ENCODE measurements at regions not wholly inside any gene's neighbourhood (a gene's known extent, or its start where the extent isn't known, plus 50 kb on each side); places are given as distances from the start of the nearest gene placed in this dataset.

DNA sequence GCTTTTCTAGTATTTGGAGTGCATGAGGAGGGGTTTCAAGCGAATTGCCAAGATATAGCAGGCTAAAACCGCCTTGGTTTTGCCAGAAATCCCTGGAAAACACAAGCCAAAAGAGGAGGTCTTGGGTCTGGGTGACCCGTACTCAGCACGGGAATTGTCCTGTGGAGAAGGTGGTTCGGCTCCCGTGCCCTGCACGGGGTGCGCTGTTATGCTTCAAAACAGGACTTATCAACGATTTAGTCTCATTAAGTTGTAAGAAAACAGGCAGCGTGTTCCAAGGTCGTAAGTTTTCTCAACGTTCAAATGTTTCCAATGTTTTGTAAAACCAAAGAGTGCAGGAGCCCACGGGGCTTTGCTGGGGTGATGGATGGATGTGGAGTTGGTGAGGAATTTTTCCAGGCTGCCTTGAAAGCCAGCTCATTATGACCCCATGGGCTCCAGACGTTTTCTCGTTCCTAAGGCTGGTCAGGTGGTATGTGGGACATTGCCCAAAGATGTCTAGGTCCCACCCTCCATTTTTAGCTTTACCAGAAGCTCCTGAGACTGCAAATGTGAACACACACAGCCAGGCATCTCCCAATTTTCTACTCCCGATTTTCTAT is 75.4 kb upstream of the CLDN14 start:
- Mint-ChIP-seq H3K27ac (ENCODE audit: unreplicated experiment) (no peak overlapping the region), H3K9me3 (ENCODE audit: low read depth, unreplicated experiment) (no peaks in the 10 kb centered on the region), H3K27me3 (ENCODE audit: unreplicated experiment) (peaks cover 36% of the 10 kb centered on the region), H3K4me3 (ENCODE audit: low read depth, unreplicated experiment) (no peak overlapping the region), H3K36me3 (ENCODE audit: insufficient read depth, unreplicated experiment) (no peaks in the 10 kb centered on the region), H3K4me1 (ENCODE audit: low read depth, unreplicated experiment) (no peaks in the 10 kb centered on the region)
- intact Hi-C loops (cut with micrococcal nuclease; ENCODE audit: unreplicated experiment), result no loop called here
- TF ChIP-seq CTCF (IDR thresholded peaks at IDR 0.05; ENCODE audit: unreplicated experiment), result no peak
- CTCF ChIA-PET, result no interaction called here
- DNase-seq, result no peak
- no TSS peak for BruUV-seq (replicated peaks)

GRCh38 chr21:36557316-36557715 is 77.4 kb upstream of the CLDN14 start:
- Mint-ChIP-seq H3K27ac (ENCODE audit: unreplicated experiment) (no peak overlapping the region), H3K27me3 (ENCODE audit: unreplicated experiment) (peaks cover 55% of the 10 kb centered on the region), H3K4me3 (ENCODE audit: low read depth, unreplicated experiment) (no peak overlapping the region), H3K36me3 (ENCODE audit: insufficient read depth, unreplicated experiment) (no peaks in the 10 kb centered on the region), H3K4me1 (ENCODE audit: low read depth, unreplicated experiment) (no peaks in the 10 kb centered on the region), H3K9me3 (ENCODE audit: low read depth, unreplicated experiment) (no peaks in the 10 kb centered on the region)
- TF ChIP-seq CTCF (IDR thresholded peaks at IDR 0.05; ENCODE audit: unreplicated experiment), result no peak
- intact Hi-C loops (cut with micrococcal nuclease; ENCODE audit: unreplicated experiment), result no loop called here
- no peak for DNase-seq
- no TSS peak for BruUV-seq (replicated peaks)
- CTCF ChIA-PET, result no interaction called here

- no peak for DNase-seq
- Mint-ChIP-seq H3K27me3 (ENCODE audit: unreplicated experiment) (peaks cover 68% of the 10 kb centered on the region), H3K4me3 (ENCODE audit: low read depth, unreplicated experiment) (no peak overlapping the region), H3K36me3 (ENCODE audit: insufficient read depth, unreplicated experiment) (no peaks in the 10 kb centered on the region), H3K27ac (ENCODE audit: unreplicated experiment) (no peak overlapping the region), H3K9me3 (ENCODE audit: low read depth, unreplicated experiment) (no peaks in the 10 kb centered on the region), H3K4me1 (ENCODE audit: low read depth, unreplicated experiment) (no peaks in the 10 kb centered on the region)
- no peak for TF ChIP-seq CTCF (IDR thresholded peaks at IDR 0.05; ENCODE audit: unreplicated experiment)
- CTCF ChIA-PET, result no interaction called here
- intact Hi-C loops (cut with micrococcal nuclease; ENCODE audit: unreplicated experiment), result no loop called here
- BruUV-seq (replicated peaks), result no TSS peak
These were observed 81.1 kb upstream of the CLDN14 start for GRCh38 chr21:36560933-36561575.

DNA sequence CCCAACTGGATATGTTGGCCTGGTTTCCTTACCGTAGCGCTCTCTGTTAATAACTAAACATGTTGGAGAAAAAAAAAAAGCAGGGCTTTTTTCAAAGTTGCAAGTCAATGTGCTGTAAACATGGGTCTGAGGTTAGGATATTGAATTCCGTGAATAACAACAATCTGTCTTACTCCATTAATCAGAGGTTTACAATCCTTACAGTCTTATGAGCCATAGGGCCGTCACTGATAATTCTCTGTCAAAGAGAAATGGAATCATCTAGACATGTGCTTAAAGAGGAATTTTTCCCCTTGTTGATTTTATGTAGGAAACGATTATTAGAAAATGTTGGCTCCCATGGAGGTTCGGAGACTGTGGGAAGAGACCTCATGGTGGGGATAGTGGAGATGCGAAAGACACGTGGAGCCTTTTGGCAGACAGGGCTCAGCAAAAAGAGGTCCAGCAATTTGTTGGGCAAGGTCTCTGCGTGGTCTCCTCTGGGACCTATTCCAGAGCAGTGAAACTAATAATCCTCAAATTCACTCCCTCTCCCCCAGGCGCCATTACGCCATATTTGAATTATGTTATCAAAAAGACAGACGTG is 83.5 kb upstream of the CLDN14 start:
- TF ChIP-seq CTCF (IDR thresholded peaks at IDR 0.05; ENCODE audit: unreplicated experiment), result no peak
- DNase-seq, result no peak
- H3K4me3 Mint-ChIP-seq (ENCODE audit: low read depth, unreplicated experiment), result no peak overlapping the region
- H3K9me3 Mint-ChIP-seq (ENCODE audit: low read depth, unreplicated experiment), result no peaks in the 10 kb centered on the region
- intact Hi-C loops (cut with micrococcal nuclease; ENCODE audit: unreplicated experiment), result no loop called here
- no peak overlapping the region for H3K27ac Mint-ChIP-seq (ENCODE audit: unreplicated experiment)
- H3K27me3 Mint-ChIP-seq (ENCODE audit: unreplicated experiment), result peaks cover 71% of the 10 kb centered on the region
- BruUV-seq (replicated peaks), result no TSS peak
- H3K4me1 Mint-ChIP-seq (ENCODE audit: low read depth, unreplicated experiment), result no peaks in the 10 kb centered on the region
- H3K36me3 Mint-ChIP-seq (ENCODE audit: insufficient read depth, unreplicated experiment), result no peaks in the 10 kb centered on the region
- CTCF ChIA-PET, result no interaction called here

Measured in Calu3 (cell line).